ENCODE measurements at regions not wholly inside any gene's neighbourhood (a gene's known extent, or its start where the extent isn't known, plus 50 kb on each side); places are given as distances from the start of the nearest gene placed in this dataset.

- TF ChIP-seq CTCF (IDR thresholded peaks at IDR 0.05; ENCODE audit: control insufficient read depth, extremely low read depth, insufficient read depth), result no peak
- no peak overlapping the region for H3K4me3 ChIP-seq (ENCODE audit: low read depth, low read length)
- no peak for DNase-seq (ENCODE audit: low read depth)
Measured at GRCh38 chr4:181323061-181323460, 920.1 kb upstream of the TENM3 start.

GRCh38 chr4:181330654-181331201 lies 912.5 kb upstream of the TENM3 start:
- TF ChIP-seq CTCF (IDR thresholded peaks at IDR 0.05; ENCODE audit: control insufficient read depth, extremely low read depth, insufficient read depth), result no peak
- H3K4me3 ChIP-seq (ENCODE audit: low read depth, low read length), result no peak overlapping the region
- no peak for DNase-seq (ENCODE audit: low read depth)

- no peak for TF ChIP-seq CTCF (IDR thresholded peaks at IDR 0.05; ENCODE audit: control insufficient read depth, extremely low read depth, insufficient read depth)
- DNase-seq (ENCODE audit: low read depth), result no peak
- H3K4me3 ChIP-seq (ENCODE audit: low read depth, low read length), result no peak overlapping the region
Measured at GRCh38 chr4:181331214-181331613, 912.0 kb upstream of the TENM3 start.

- no peak overlapping the region for H3K4me3 ChIP-seq (ENCODE audit: low read depth, low read length)
- no peak for DNase-seq (ENCODE audit: low read depth)
- no peak for TF ChIP-seq CTCF (IDR thresholded peaks at IDR 0.05; ENCODE audit: control insufficient read depth, extremely low read depth, insufficient read depth)
Measured at GRCh38 chr4:181345931-181346330, 897.3 kb upstream of the TENM3 start.

GRCh38 chr4:181350615-181351415 lies 892.4 kb upstream of the TENM3 start:
- no peak overlapping the region for H3K4me3 ChIP-seq (ENCODE audit: low read depth, low read length)
- TF ChIP-seq CTCF (IDR thresholded peaks at IDR 0.05; ENCODE audit: control insufficient read depth, extremely low read depth, insufficient read depth), result no peak
- DNase-seq (ENCODE audit: low read depth), result no peak

GRCh38 chr4:181364504-181364903 lies 878.7 kb upstream of the TENM3 start:
- no peak overlapping the region for H3K4me3 ChIP-seq (ENCODE audit: low read depth, low read length)
- TF ChIP-seq CTCF (IDR thresholded peaks at IDR 0.05; ENCODE audit: control insufficient read depth, extremely low read depth, insufficient read depth), result no peak
- no peak for DNase-seq (ENCODE audit: low read depth)

GRCh38 chr4:181365671-181366070 lies 877.5 kb upstream of the TENM3 start:
- H3K4me3 ChIP-seq (ENCODE audit: low read depth, low read length), result no peak overlapping the region
- DNase-seq (ENCODE audit: low read depth), result no peak
- no peak for TF ChIP-seq CTCF (IDR thresholded peaks at IDR 0.05; ENCODE audit: control insufficient read depth, extremely low read depth, insufficient read depth)

All from LNCaP clone FGC (cell line).